GM18520 (cell line): ENCODE measurements at regions not wholly inside any gene's neighbourhood (a gene's known extent, or its start where the extent isn't known, plus 50 kb on each side); places are given as distances from the start of the nearest gene placed in this dataset.

Experiments used
- ATAC-seq: cut with Tn5 transposase; IDR thresholded peaks from one replicate; pipeline ENCODE4 v1.9.1; 2021; ENCODE audit not compliant: unreplicated experiment

DNA sequence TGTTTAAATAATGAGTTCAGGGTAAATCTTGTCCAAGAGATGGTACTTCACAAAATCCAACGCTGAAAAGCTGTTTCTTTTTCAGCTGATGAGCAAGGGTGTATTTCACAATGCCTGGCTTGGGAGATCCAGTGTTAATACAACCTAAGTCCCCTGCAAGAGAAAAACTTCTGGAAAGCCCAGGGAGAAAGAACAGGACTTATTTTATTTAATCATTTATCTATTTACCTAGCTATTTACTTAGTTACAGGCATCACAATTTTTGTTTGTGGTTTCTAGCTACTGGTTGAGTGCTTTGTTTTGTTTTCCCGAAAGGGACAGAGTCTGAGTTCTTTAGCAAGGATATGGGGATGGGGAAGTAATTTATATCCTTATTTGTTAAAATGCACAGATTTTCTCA, 598.2 kb upstream of the SYT4 start:
- ATAC-seq, result no peak

DNA sequence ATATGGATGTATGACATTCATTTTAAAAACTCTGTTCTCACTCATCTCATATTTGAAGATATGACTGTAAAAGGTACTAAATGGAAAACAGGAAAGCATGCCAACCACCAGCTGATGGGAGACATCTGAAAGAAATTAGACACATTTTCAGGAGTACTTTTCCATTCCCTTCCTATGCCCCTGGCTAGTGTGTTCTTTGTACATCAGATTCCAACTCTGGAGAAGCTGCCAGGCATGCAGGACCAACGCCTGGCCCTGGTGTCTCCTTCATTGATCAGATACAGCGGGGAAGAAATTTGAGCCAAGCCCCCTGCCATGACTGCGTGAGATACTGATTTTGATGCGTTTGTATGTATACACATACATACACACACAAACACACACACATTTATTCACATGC, 599.0 kb upstream of the SYT4 start:
- ATAC-seq, result no peak

DNA sequence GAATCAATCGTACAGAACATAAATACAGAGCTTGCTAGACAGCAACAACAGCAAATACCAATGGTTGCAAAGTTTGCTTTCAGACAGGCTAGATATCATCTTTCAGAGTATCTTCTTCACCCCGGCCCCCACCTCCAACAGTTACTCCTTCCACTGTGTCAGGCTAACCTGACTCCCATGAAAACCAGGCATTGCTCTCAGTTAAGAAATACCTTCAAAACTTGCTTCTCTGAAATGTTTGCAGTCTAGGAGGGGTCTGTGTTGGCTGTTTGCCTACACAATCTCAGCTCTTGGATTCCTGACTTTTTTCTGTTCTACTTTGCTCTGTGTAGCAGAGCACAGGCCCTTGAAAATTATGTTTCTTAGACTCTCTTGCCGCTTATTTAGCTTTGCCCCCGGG, 599.5 kb upstream of the SYT4 start:
- no peak for ATAC-seq

DNA sequence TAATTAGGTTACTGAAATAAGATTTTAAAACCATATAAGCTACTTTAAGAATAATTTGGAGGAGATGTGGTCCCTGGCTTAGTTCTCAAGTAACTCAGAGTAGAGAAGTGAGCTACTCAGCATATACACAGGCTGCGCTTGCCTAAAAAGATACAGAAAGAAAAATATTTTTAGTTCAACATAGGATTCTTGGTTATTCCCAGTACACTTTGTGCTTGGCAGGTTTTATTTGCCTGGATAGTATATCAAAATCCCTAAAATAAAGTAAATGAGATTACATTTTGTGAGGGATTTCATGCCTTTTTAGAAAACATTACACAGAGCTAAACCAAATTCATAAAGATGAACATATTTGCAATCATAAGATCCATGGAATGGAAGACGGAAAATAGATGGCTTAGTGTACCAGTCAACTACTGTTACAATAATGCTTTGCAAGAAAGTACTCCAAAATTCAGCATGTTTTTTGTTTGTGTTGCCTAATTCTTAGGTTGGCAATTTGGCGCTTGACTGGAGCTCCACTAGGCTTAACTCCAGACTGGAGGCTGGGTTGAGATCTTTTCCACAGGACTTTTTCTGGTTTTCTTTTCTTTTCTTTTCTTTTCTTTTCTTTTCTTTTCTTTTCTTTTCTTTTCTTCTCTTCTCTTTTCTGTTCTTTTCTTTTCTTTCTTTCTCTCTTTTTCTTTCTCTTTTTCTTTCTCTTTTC, 600.5 kb upstream of the SYT4 start:
- no peak for ATAC-seq

DNA sequence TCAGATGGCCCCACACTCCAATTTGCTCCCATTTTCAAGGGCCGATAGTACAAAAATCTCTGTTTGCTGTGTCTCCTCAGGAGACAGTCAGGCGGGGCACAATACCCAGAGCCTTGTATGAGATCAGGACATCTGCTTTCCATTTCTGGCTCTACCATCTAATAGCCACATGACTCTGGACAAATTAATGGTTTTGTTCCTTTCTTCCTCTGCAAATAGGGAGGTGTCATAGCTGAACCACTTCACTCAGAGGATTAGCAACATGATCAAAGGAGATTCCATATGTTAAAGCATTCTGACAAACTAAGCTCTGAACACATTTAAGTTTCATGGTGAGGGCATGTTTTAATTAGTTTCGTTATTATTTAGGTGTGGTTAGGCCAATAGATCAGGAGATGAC, 602.1 kb upstream of the SYT4 start:
- no peak for ATAC-seq

GRCh38 chr18:43882358-43883055, 605.2 kb upstream of the SYT4 start:
- no peak for ATAC-seq

- ATAC-seq, result no peak
These were observed 606.6 kb upstream of the SYT4 start for GRCh38 chr18:43883886-43884285.

DNA sequence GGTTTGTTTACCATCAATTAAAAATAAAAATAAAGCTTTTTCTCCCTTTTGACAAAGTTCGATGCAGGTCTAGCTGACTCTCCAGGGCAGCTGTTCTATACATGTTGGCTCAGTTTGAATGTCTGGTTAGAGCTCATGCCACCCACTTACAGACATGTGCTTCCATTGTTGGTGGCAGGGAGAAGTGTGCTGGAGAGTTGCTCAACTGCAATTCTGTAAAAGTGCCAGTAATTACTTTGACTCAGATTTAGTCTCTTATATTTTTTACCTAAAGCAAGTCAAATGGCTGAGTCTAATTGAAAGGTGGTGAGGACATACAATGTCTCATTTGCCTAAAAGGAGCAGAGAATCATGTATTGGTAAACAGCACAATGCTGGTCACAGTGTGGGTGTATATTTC, 609.1 kb upstream of the SYT4 start:
- no peak for ATAC-seq

DNA sequence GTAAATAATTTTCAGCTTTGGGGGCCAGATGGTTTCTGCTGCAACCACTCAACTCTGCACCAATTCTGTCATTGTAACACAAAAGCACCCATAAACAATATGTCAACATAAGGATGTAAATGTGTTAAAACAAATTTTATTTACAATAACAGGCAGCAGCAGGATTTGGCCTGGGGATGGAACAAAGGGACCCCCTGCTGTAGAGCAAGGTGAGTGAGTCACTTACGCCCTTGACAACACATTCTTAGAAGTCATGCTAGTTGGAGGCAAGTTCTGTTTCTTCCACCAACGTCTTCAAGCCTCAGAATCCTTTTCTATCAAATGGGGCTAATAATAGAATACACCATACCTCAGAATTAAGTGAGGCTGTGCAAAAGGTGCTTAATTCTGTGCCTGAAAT, 610.2 kb upstream of the SYT4 start:
- ATAC-seq, result no peak

DNA sequence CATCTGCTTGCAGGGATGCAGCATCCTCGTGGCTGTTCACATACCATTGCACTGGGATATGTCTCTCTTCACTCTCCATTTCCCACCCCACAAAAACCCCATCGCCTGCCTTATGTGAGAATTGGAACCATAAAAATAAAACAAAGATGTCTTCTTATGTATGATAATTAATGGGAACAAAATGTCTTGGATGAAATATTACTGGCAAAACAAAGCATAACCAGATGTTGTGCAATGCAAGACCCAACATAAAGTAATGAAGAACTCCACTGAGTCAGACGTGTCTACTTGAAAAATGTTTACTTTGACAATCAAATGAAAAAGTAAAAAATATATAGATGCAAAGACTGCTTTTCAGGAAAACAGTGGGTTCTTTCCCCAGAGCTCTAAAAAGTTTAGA, 611.3 kb upstream of the SYT4 start:
- no peak for ATAC-seq

- ATAC-seq, result no peak
These were observed 615.8 kb upstream of the SYT4 start for GRCh38 chr18:43893001-43893637.

GRCh38 chr18:43904209-43904837, 627.0 kb upstream of the SYT4 start:
- ATAC-seq, result no peak

- ATAC-seq, result no peak
These were observed 636.7 kb upstream of the SYT4 start for GRCh38 chr18:43914018-43914417.

- ATAC-seq, result no peak
These were observed 639.7 kb upstream of the SYT4 start for GRCh38 chr18:43916984-43917383.

GRCh38 chr18:43917520-43917919, 640.2 kb upstream of the SYT4 start:
- ATAC-seq, result no peak

GRCh38 chr18:43919551-43919950, 642.3 kb upstream of the SYT4 start:
- no peak for ATAC-seq

- no peak for ATAC-seq
These were observed 654.1 kb upstream of the SYT4 start for GRCh38 chr18:43931439-43931838.

- ATAC-seq, result no peak
These were observed 654.9 kb upstream of the SYT4 start for GRCh38 chr18:43932140-43932539.

- no peak for ATAC-seq
These were observed 655.9 kb upstream of the SYT4 start for GRCh38 chr18:43933177-43933576.

- no peak for ATAC-seq
These were observed 657.0 kb upstream of the SYT4 start for GRCh38 chr18:43934322-43934721.

DNA sequence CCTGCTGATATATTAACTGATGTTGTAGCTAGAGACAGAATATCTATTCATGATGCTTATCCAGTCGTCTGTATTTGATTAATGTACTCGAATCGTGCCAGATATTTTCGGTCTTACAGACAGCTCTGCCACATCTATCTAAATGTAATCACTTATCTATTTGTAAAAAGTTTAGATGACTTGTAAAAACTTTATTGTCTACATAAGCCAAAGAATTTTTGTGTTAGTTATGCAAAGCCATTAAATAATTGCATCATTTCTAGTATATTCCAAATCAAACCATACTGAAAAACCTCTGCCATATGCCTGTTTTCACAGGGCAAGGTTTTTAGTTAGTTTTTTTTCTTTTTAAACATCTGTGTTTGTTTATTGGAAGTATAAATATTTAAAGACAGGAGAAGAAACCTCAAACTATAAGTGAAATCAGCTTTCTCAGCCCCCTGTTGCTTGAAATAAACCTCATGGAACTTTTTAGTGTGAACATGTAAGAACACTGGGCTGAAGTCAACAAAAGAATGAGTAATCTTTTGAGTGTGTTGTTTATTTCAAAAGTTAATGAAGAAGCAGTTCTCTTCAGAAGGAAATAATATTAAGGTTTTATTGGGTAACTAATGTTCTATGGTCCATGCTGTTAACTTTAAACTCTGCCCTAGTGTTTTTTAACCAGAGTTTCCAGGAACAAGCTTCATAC, 657.6 kb upstream of the SYT4 start:
- ATAC-seq, result no peak
